Stomach (tissue), 8 donors: ENCODE measurements at regions not wholly inside any gene's neighbourhood (a gene's known extent, or its start where the extent isn't known, plus 50 kb on each side); places are given as distances from the start of the nearest gene placed in this dataset.
A peak's percentile ranks its signal among the peaks of the same experiment; 100 is the strongest.

Source experiments
- DNase-seq, 2 donors: peaks; one replicate each; pipeline versions ENCODE4 v3.0.0 to v3.0.0-alpha.2; 2013 to 2019
- H3K27ac ChIP-seq, 5 donors: fragments of 200-600 bp in 4 of 5; sonication (generic) in 4 of 5; one replicate each; pipeline ENCODE4 v1.5.1; 2013 to 2019; ENCODE audit warnings: mild to moderate bottlenecking in 1 of 5, moderate library complexity in 1 of 5
- H3K27me3 ChIP-seq, 3 donors: fragments of 200-600 bp; sonication (generic); one replicate each; pipeline ENCODE4 v1.5.1; 2017 to 2019; ENCODE audit warnings: mixed run types in 1 of 3
- H3K36me3 ChIP-seq, 4 donors: fragments of 200-600 bp; sonication (generic); 1 replicate in 3 of 4; 2 replicates in 1 of 4; pipeline ENCODE4 v1.5.1; 2016 to 2019
- H3K4me1 ChIP-seq, 4 donors: fragments of 200-600 bp; sonication (generic); one replicate each; pipeline ENCODE4 v1.5.1; 2016 to 2019
- H3K4me3 ChIP-seq, 4 donors: fragments of 200-600 bp; sonication (generic) in 3 of 4; one replicate each; pipeline ENCODE4 v1.5.1; 2016 to 2019; ENCODE audit warnings: mild to moderate bottlenecking in 1 of 4
- H3K9me3 ChIP-seq, 4 donors: fragments of 200-600 bp; sonication (generic); one replicate each; pipeline ENCODE4 v1.5.1; 2016 to 2019
- CTCF ChIP-seq, 7 experiments: fragments of 450-650 bp in 4 of 7; fragments of 200-600 bp in 3 of 7; sonication (generic) in 3 of 7; IDR thresholded peaks; one replicate each; pipeline ENCODE4 v1.5.1; 2016 to 2019; ENCODE audit warnings: antibody characterized with exemption in 7 of 7, control low read depth in 2 of 7, mild to moderate bottlenecking in 1 of 7
- EP300 ChIP-seq: sonication (generic); formaldehyde crosslinking; IDR thresholded peaks from one replicate; pipeline ENCODE4 v1.6.1; 2017; ENCODE audit warnings: antibody characterized with exemption
- POLR2A ChIP-seq, 4 donors: fragments of 450-650 bp; IDR thresholded peaks; one replicate each; pipeline ENCODE4 v1.6.1; 2016; ENCODE audit warnings: antibody characterized with exemption in 4 of 4, control low read depth in 2 of 4, mild to moderate bottlenecking in 1 of 4, moderate library complexity in 1 of 4
- POLR2AphosphoS5 ChIP-seq, 3 donors: sonication (generic); formaldehyde crosslinking; IDR thresholded peaks; one replicate each; pipeline ENCODE4 v1.6.1; 2016; ENCODE audit warnings: antibody characterized with exemption in 3 of 3
- WGBS, 5 donors: extraction: QIAGEN DNeasy Blood & Tissue Kit in 3 of 5; methylation state at CpG; one replicate each; pipeline versions ENCODE4 v1.1.5 to v1.1.7; 2013 to 2018; 5-methylcytosine and 5-hydroxymethylcytosine counted together
- intact Hi-C: fragments of 100-400 bp; cut with DNase I; formaldehyde crosslinking; loops from one replicate; pipeline ENCODE4 v1.15.1; 2023; ENCODE audit warnings: low total_unique reads
- donor health status: healthy with polysubstance abuse.
- donor health status: Bipolar disorder and iron deficiency.
- donor health status: healthy.

GRCh38 chr10:98328163-98328562 lies 60.2 kb upstream of the LOXL4 start:
- 76 to 100% (median 82%) methylated on average over 2 to 3 of the region's 3 CpGs for WGBS, 5 donors
- Histone ChIP-seq H3K9me3 (peaks cover 0 to 8% (median 2%) of the 10 kb centered on the region in 4 donors), H3K27ac (no peak overlapping the region), H3K36me3 (no peaks in the 10 kb centered on the region), H3K4me3 (no peak overlapping the region), H3K27me3 (no peaks in the 10 kb centered on the region), H3K4me1 (peaks cover 0 to 21% (median 7%) of the 10 kb centered on the region in 4 donors)
- DNase-seq: no peak
- intact Hi-C loops: no loop called here
- TF ChIP-seq POLR2AphosphoS5 (IDR thresholded peaks at IDR 0.05): no peak
- TF ChIP-seq EP300: no peak
- no peak for TF ChIP-seq CTCF (IDR thresholded peaks at IDR 0.05)
- no peak for TF ChIP-seq POLR2A (IDR thresholded peaks at IDR 0.05)

GRCh38 chr10:98326621-98327027 lies 58.6 kb upstream of the LOXL4 start:
- Histone ChIP-seq H3K4me3 (no peak overlapping the region), H3K36me3 (no peaks in the 10 kb centered on the region), H3K27ac (no peak overlapping the region), H3K4me1 (peaks cover 0 to 21% (median 5%) of the 10 kb centered on the region in 4 donors), H3K9me3 (peaks cover 0 to 8% (median 2%) of the 10 kb centered on the region in 4 donors), H3K27me3 (no peaks in the 10 kb centered on the region)
- TF ChIP-seq POLR2AphosphoS5 (IDR thresholded peaks at IDR 0.05): no peak
- no peak for TF ChIP-seq CTCF (IDR thresholded peaks at IDR 0.05)
- no peak for TF ChIP-seq EP300
- TF ChIP-seq POLR2A (IDR thresholded peaks at IDR 0.05): no peak
- WGBS, 5 donors: 19 to 61% (median 52%) methylated on average over 10 to 15 of the region's 15 CpGs
- intact Hi-C loops: no loop called here
- peak in 1 of 2 donors; percentile 55 for DNase-seq

- intact Hi-C loops: no loop called here
Measured at GRCh38 chr10:98323221-98324164, 55.5 kb upstream of the LOXL4 start.

More at GRCh38 chr10:98323221-98324164, 55.5 kb upstream of the LOXL4 start:
- Histone ChIP-seq H3K27me3 (peaks cover 0 to 1% (median 0%) of the 10 kb centered on the region in 3 donors), H3K4me1 (peaks cover 0 to 21% (median 5%) of the 10 kb centered on the region in 4 donors), H3K9me3 (peaks cover 0 to 2% (median 0%) of the 10 kb centered on the region in 4 donors), H3K4me3 (no peak overlapping the region), H3K27ac (peak overlapping the region in 1 of 5 donors; percentile 65), H3K36me3 (no peaks in the 10 kb centered on the region)
- 40 to 63% (median 52%) methylated on average over 4 of the region's 4 CpGs for WGBS, 5 donors
- DNase-seq: peak; percentile 61 to 74
- TF ChIP-seq CTCF (IDR thresholded peaks at IDR 0.05) (no peak), POLR2AphosphoS5 (IDR thresholded peaks at IDR 0.05) (peak in 2 of 3 donors; percentile 7 to 68)
